ENCODE measurements at regions not wholly inside any gene's neighbourhood (a gene's known extent, or its start where the extent isn't known, plus 50 kb on each side); places are given as distances from the start of the nearest gene placed in this dataset.

- intact Hi-C loops (cut with micrococcal nuclease): no loop called here
Measured at GRCh38 chr1:208510192-208510952, 266.2 kb upstream of the PLXNA2 start.

- intact Hi-C loops (cut with micrococcal nuclease): no loop called here
Measured at GRCh38 chr1:208511242-208511860, 267.2 kb upstream of the PLXNA2 start.

- intact Hi-C loops (cut with micrococcal nuclease): no loop called here
Measured at GRCh38 chr1:208513799-208514198, 269.6 kb upstream of the PLXNA2 start.

DNA sequence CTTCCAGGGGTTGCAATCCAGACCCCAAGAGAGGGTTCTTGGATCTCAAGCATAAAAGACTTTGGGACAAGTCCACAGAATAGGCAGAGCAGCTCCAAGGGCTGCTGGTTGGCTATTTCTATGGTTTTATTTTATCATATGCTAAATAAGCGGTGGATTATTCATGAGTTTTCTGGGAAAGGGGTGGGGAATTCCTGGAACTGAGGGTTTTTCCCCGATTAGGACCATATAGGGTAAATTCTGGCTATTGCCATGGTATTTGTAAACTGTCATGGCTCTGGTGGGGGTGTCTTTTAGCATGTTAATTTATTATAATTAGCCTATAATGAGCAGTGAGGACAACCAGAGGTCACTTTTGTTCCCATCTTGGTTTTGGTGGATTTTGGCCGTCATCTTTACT is 270.9 kb upstream of the PLXNA2 start:
- intact Hi-C loops (cut with micrococcal nuclease): no loop called here

DNA sequence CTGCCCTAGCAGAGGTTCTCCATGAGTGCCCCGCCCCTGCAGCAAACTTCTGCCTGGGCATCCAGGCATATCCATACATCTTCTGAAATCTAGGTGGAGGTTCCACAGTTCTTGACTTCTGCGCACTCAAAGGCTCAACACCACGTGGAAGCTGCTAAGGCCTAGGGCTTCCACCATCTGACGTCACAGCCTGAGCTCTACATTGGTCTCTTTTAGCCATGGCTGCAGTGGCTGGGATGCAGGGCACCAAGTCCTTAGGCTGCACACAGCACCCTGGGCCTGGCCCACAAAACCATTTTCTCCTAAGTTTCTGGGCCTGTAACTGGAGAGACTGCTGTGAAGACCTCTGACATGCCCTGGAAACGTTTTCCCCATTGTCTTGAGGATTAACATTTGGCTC is 272.6 kb upstream of the PLXNA2 start:
- intact Hi-C loops (cut with micrococcal nuclease): no loop called here

GRCh38 chr1:208520438-208521099 is 276.4 kb upstream of the PLXNA2 start:
- intact Hi-C loops (cut with micrococcal nuclease): no loop called here

- intact Hi-C loops (cut with micrococcal nuclease): no loop called here
Measured at GRCh38 chr1:208521534-208521933, 277.4 kb upstream of the PLXNA2 start.

DNA sequence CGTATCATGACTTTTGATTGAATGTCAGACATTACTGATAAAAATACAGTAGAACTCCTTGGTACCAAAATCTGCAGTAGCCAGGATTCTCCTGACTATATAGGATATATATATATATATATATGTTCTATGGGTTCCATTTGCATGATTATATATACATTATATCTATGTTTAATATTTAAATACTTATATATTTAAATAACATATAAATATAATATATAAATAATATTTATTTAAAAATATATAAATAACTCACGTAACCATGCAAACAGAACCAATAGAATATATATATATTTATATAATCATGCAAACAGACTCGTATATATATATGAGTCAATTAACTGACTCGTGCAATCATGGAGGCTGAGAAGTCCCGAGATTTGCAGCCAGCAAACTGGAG is 278.8 kb upstream of the PLXNA2 start:
- intact Hi-C loops (cut with micrococcal nuclease): no loop called here

GRCh38 chr1:208524376-208524775 is 280.2 kb upstream of the PLXNA2 start:
- intact Hi-C loops (cut with micrococcal nuclease): no loop called here

- intact Hi-C loops (cut with micrococcal nuclease): no loop called here
Measured at GRCh38 chr1:208524925-208525324, 280.7 kb upstream of the PLXNA2 start.

- intact Hi-C loops (cut with micrococcal nuclease): no loop called here
Measured at GRCh38 chr1:208525417-208525816, 281.2 kb upstream of the PLXNA2 start.

GRCh38 chr1:208526613-208527125 is 282.5 kb upstream of the PLXNA2 start:
- intact Hi-C loops (cut with micrococcal nuclease): no loop called here

DNA sequence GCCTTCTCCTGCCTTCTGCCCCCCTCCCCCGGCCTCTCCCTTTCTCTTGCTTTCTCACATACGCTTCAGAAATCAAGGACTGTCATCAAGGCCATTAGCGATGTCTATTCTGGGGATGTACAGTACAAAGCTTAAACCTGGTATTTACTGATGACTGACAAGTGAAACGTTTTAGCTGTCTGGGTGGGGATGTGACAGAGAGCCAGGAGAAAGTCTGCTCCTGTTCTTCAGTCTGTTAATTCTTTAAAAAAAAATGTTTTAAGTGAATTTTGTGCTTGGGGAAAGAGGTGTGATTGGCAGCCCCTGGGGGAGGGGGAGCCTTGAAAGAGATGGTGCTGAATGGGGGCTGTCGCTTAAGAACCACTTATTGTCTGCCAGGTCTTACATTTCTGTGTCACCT is 283.0 kb upstream of the PLXNA2 start:
- intact Hi-C loops (cut with micrococcal nuclease): no loop called here

DNA sequence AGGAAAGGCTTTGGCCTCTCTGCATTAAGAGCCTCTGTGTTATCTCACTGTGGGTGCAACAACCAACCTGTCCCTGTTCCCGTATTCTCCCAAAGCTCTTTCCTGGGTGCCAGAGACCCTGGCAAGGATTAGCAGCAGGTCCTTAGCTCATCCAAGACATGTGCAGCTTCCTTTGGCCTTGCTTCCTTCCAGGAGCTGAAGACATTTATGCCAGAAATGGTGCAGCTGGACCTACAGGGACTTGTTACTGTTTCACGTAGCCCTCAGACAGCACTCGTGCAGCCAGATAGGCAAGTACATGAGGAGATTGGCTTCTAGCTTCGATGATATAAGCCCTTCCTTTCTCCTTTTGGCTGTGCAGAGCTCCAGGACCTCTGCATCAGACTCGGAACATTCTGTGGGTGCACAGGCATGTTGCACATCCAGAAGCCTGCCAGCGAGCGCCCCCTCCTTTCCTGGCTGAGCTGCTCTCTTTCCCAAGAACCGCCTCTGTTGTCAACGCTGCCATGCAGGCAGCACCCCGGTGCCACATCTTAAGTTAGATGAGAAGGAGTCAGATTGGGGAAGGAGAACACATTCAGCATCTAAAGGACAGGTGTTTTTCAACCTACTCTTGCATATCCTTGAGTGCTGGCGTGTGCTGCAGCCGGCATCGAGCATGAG is 284.5 kb upstream of the PLXNA2 start:
- intact Hi-C loops (cut with micrococcal nuclease): no loop called here

- intact Hi-C loops (cut with micrococcal nuclease): no loop called here
Measured at GRCh38 chr1:208531003-208531750, 287.0 kb upstream of the PLXNA2 start.

GRCh38 chr1:208533746-208534598 is 289.8 kb upstream of the PLXNA2 start:
- intact Hi-C loops (cut with micrococcal nuclease): no loop called here

DNA sequence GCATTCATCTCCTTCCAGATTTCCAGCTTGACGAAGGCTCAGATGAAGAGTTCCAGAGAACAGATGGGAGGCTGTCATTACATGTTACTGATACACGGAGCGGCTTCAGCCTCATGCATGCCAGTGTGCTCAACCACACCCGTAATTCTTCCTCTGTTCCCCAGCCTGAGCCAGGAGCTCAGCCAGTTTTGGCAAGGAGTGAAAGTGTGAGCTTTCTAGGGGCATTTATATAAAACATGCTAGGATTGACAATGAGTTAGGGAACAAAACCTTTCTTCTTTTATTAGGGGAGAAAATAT is 290.4 kb upstream of the PLXNA2 start:
- intact Hi-C loops (cut with micrococcal nuclease): no loop called here

- intact Hi-C loops (cut with micrococcal nuclease): no loop called here
Measured at GRCh38 chr1:208534979-208535378, 290.8 kb upstream of the PLXNA2 start.

- intact Hi-C loops (cut with micrococcal nuclease): no loop called here
Measured at GRCh38 chr1:208535511-208535910, 291.3 kb upstream of the PLXNA2 start.

GRCh38 chr1:208536212-208536611 is 292.0 kb upstream of the PLXNA2 start:
- intact Hi-C loops (cut with micrococcal nuclease): no loop called here

All from T-helper 2 cell treated with Interferon-gamma antibody and Interleukin-4, amounts not matched to agents 100 ng/mL and 5 ng/mL, for 36 hours (primary cell).